GM23338 (cell line): ENCODE measurements at regions not wholly inside any gene's neighbourhood (a gene's known extent, or its start where the extent isn't known, plus 50 kb on each side); places are given as distances from the start of the nearest gene placed in this dataset.

Experiments used
- EZH2 ChIP-seq: fragments of 200-600 bp; sonication (generic); IDR thresholded peaks from one replicate; pipeline ENCODE4 v1.8.0; 2017; ENCODE audit warnings: antibody characterized with exemption, mild to moderate bottlenecking, low read depth; ENCODE audit not compliant: unreplicated experiment
- EZH2phosphoT487 ChIP-seq: fragments of 200-600 bp; sonication (generic); IDR thresholded peaks from one replicate; pipeline ENCODE4 v1.8.1; 2018; ENCODE audit warnings: antibody characterized with exemption; ENCODE audit not compliant: unreplicated experiment
- POLR2AphosphoS5 ChIP-seq: IDR thresholded peaks from 2 replicates; pipeline ENCODE4 v1.6.1; 2016; ENCODE audit warnings: antibody characterized with exemption, low read depth
- TF ChIP-seq, protein P1 (sequence below), 2 experiments: fragments of 200-600 bp in 1 of 2; sonication (generic) in 1 of 2; conservative IDR thresholded peaks; 2 replicates each; pipeline versions ENCODE4 v1.5.1 to v1.6.1; 2016 to 2017; ENCODE audit warnings: antibody characterized with exemption in 2 of 2, low read depth in 2 of 2, mild to moderate bottlenecking in 2 of 2, moderate library complexity in 1 of 2
- TF ChIP-seq, protein P2 (sequence below): IDR thresholded peaks from one replicate; pipeline ENCODE4 v1.6.1; 2018; ENCODE audit warnings: antibody characterized with exemption; ENCODE audit not compliant: unreplicated experiment

DNA sequence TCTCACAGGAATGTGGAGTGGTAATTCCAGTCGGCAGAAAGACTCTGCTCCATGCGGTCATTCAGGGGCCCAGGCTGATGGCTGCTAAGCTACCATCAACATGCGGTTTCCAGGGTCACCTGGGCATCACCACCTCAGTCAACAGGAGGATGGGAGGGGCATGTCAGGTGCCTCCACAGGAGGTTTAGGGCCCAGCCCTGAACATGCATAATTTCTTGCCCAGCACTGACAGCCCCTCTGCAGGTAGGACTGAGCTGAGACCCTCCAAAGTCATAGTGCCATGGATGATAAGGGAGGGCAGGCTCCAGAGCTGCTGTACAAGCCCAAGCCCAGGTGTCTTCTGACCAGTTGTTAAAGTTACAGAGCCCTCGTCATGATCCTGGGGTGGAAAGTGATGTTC is 244.0 kb upstream of the SFSWAP start:
- TF ChIP-seq, protein P1, sequence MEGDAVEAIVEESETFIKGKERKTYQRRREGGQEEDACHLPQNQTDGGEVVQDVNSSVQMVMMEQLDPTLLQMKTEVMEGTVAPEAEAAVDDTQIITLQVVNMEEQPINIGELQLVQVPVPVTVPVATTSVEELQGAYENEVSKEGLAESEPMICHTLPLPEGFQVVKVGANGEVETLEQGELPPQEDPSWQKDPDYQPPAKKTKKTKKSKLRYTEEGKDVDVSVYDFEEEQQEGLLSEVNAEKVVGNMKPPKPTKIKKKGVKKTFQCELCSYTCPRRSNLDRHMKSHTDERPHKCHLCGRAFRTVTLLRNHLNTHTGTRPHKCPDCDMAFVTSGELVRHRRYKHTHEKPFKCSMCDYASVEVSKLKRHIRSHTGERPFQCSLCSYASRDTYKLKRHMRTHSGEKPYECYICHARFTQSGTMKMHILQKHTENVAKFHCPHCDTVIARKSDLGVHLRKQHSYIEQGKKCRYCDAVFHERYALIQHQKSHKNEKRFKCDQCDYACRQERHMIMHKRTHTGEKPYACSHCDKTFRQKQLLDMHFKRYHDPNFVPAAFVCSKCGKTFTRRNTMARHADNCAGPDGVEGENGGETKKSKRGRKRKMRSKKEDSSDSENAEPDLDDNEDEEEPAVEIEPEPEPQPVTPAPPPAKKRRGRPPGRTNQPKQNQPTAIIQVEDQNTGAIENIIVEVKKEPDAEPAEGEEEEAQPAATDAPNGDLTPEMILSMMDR (conservative IDR thresholded peaks at IDR 0.05; ENCODE audit: low read depth in 2 of 2), result no peak
- TF ChIP-seq, protein P2, sequence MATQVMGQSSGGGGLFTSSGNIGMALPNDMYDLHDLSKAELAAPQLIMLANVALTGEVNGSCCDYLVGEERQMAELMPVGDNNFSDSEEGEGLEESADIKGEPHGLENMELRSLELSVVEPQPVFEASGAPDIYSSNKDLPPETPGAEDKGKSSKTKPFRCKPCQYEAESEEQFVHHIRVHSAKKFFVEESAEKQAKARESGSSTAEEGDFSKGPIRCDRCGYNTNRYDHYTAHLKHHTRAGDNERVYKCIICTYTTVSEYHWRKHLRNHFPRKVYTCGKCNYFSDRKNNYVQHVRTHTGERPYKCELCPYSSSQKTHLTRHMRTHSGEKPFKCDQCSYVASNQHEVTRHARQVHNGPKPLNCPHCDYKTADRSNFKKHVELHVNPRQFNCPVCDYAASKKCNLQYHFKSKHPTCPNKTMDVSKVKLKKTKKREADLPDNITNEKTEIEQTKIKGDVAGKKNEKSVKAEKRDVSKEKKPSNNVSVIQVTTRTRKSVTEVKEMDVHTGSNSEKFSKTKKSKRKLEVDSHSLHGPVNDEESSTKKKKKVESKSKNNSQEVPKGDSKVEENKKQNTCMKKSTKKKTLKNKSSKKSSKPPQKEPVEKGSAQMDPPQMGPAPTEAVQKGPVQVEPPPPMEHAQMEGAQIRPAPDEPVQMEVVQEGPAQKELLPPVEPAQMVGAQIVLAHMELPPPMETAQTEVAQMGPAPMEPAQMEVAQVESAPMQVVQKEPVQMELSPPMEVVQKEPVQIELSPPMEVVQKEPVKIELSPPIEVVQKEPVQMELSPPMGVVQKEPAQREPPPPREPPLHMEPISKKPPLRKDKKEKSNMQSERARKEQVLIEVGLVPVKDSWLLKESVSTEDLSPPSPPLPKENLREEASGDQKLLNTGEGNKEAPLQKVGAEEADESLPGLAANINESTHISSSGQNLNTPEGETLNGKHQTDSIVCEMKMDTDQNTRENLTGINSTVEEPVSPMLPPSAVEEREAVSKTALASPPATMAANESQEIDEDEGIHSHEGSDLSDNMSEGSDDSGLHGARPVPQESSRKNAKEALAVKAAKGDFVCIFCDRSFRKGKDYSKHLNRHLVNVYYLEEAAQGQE, result no peak
- TF ChIP-seq EZH2 (no peak), EZH2phosphoT487 (no peak), POLR2AphosphoS5 (no peak)
